ENCODE measurements at regions not wholly inside any gene's neighbourhood (a gene's known extent, or its start where the extent isn't known, plus 50 kb on each side); places are given as distances from the start of the nearest gene placed in this dataset.

GRCh38 chr1:203986887-203987461 lies 85.9 kb upstream of the SOX13 start:
- TF ChIP-seq SUZ12 (IDR thresholded peaks at IDR 0.05) (no peak), FOXM1 (IDR thresholded peaks at IDR 0.05; ENCODE audit: borderline replicate concordance) (no peak), SP1 (IDR thresholded peaks at IDR 0.05) (no peak)

Data from HEK293T (cell line).